SJCRH30 (cell line): ENCODE measurements at regions not wholly inside any gene's neighbourhood (a gene's known extent, or its start where the extent isn't known, plus 50 kb on each side); places are given as distances from the start of the nearest gene placed in this dataset.
A peak's percentile ranks its signal among the peaks of the same experiment; 100 is the strongest.

ENCODE experiments used
- DNase-seq, 2 experiments: peaks; one replicate each; pipeline ENCODE4 v3.0.0-alpha.2; 2015 to 2020
- H3K27ac ChIP-seq: fragments of 250-450 bp; sonication (Bioruptor Pico); 2 replicates; pipeline ENCODE4 v1.5.1; 2020; ENCODE audit warnings: mild to moderate bottlenecking, moderate library complexity
- H3K27me3 ChIP-seq: fragments of 250-450 bp; sonication (Bioruptor Pico); 2 replicates; pipeline ENCODE4 v1.5.1; 2020; ENCODE audit warnings: mild to moderate bottlenecking, moderate library complexity
- H3K36me3 ChIP-seq: fragments of 250-450 bp; sonication (Bioruptor Pico); 2 replicates; pipeline ENCODE4 v1.5.1; 2020; ENCODE audit warnings: mild to moderate bottlenecking, moderate library complexity
- H3K4me1 ChIP-seq: fragments of 250-450 bp; sonication (Bioruptor Pico); 2 replicates; pipeline ENCODE4 v1.5.1; 2020; ENCODE audit warnings: mild to moderate bottlenecking, moderate library complexity
- H3K4me3 ChIP-seq: fragments of 250-450 bp; sonication (Bioruptor Pico); 2 replicates; pipeline ENCODE4 v1.5.1; 2020; ENCODE audit warnings: mild to moderate bottlenecking, moderate library complexity
- H3K9me3 ChIP-seq: fragments of 250-450 bp; sonication (Bioruptor Pico); replicated peaks from 2 replicates; pipeline ENCODE4 v1.5.1; 2020; ENCODE audit warnings: mild to moderate bottlenecking, moderate library complexity

GRCh38 chr14:94885481-94886155 is 115.7 kb upstream of the GSC start:
- Histone ChIP-seq H3K4me3 (no peak overlapping the region), H3K9me3 (no peaks in the 10 kb centered on the region), H3K27me3 (no peaks in the 10 kb centered on the region), H3K36me3 (no peaks in the 10 kb centered on the region), H3K4me1 (no peaks in the 10 kb centered on the region), H3K27ac (no peak overlapping the region)
- no peak for DNase-seq

DNA sequence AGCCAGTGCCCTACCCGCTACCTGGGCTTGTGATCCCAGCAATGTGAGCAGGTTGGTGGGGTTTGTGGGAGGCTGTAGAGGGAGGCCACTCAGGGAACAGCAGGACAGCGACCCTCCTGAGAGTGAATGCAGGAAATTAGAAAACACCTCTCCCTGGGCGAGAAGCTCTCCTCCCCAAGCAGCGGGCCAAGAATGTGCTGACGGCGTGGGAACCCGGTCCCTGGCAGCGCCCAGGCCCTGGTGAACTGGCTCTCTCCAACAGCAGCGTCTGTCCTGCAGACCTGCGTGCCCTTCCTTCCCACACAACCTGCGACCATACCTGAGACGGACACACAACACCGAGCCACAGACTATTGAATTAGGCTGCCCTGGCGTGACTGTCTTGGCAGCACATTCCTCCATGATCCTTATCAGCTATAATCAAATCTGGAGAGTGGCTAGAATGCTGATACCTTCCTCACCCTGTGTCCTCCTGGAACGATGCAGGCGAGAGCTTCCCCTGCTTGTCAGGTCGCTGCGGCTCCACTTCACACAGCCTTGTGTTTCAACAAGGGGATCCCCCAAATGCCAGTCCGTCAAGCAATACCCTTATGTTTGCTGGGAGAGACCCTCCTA is 114.8 kb upstream of the GSC start:
- no peak overlapping the region for H3K27ac ChIP-seq
- H3K4me3 ChIP-seq = no peak overlapping the region
- no peak for DNase-seq
- H3K9me3 ChIP-seq = no peaks in the 10 kb centered on the region
- H3K4me1 ChIP-seq = no peaks in the 10 kb centered on the region
- H3K27me3 ChIP-seq = no peaks in the 10 kb centered on the region
- H3K36me3 ChIP-seq = no peaks in the 10 kb centered on the region

GRCh38 chr14:94882401-94882800 is 112.5 kb upstream of the GSC start:
- DNase-seq = no peak
- Histone ChIP-seq H3K4me3 (no peak overlapping the region), H3K36me3 (no peaks in the 10 kb centered on the region), H3K27me3 (no peaks in the 10 kb centered on the region), H3K9me3 (no peaks in the 10 kb centered on the region), H3K27ac (no peak overlapping the region), H3K4me1 (no peaks in the 10 kb centered on the region)

DNA sequence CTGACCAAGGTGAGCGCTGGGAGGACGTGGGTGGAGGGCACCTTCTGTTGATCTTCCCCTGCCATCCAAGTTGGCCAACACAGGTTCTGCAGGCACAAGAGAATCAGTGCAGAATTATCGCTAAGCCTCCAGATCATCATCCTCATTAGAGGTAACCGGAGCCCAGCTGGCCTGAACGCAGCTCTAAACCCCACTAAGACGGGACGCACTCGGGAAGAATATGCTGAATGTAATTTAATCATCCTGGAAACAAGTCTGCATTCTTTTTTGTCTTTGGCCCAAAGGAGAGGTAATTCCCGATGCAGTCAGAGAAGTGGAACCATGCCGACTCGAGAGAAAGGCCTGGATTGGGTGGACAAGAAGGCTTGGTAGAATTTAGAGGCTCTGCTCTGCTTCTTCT is 111.0 kb upstream of the GSC start:
- no peaks in the 10 kb centered on the region for H3K4me1 ChIP-seq

DNA sequence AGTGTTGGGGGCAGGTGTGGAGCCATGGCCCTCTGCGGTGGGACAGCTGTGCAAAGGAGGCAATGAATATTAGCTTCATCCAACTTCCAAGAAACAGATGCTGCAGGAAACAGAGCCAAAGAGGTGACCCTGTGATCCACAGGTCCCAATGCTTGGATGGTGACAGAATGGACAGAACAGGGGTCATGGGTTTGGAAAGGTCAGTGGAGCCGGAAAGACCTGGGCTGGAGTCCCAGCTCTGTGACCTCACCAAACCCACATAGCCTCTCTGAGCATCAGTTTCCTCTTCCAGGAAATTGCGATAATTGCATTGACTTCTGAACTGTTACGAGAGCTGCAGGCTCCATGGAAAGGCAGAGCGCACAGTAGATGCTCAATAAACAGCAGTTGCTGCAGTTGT is 110.2 kb upstream of the GSC start:
- H3K27ac ChIP-seq = no peak overlapping the region
- H3K9me3 ChIP-seq = no peaks in the 10 kb centered on the region
- DNase-seq = no peak
- no peaks in the 10 kb centered on the region for H3K27me3 ChIP-seq
- H3K4me3 ChIP-seq = no peak overlapping the region
- no peaks in the 10 kb centered on the region for H3K4me1 ChIP-seq
- H3K36me3 ChIP-seq = no peaks in the 10 kb centered on the region

More for the DNA sequence above, 111.0 kb upstream of the GSC start:
- no peak for DNase-seq
- Histone ChIP-seq H3K27me3 (no peaks in the 10 kb centered on the region), H3K9me3 (no peaks in the 10 kb centered on the region), H3K4me3 (no peak overlapping the region), H3K36me3 (no peaks in the 10 kb centered on the region), H3K27ac (no peak overlapping the region)

- Histone ChIP-seq H3K4me1 (no peaks in the 10 kb centered on the region), H3K27ac (no peak overlapping the region), H3K27me3 (no peaks in the 10 kb centered on the region), H3K4me3 (no peak overlapping the region), H3K9me3 (no peaks in the 10 kb centered on the region), H3K36me3 (no peaks in the 10 kb centered on the region)
- DNase-seq = no peak
Observed at GRCh38 chr14:94879537-94879936, 109.6 kb upstream of the GSC start.

DNA sequence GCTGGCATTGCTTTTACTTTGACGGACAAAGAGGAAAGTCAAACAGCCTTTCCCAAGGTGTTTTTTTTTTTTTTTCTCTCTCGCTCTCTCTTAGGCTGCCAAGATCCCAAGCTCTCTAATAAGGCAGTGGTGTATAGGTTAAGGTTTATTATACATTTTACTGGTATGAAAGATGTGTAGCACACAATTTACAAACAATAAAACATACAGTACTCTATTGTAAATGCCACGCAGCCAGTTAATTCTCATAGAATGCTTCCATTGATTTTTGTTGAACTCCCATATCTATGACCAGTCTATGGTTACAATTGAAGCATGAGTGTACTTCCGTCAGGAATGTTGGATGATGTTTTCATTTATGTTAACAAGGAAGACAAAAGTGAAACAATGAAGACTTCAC is 106.4 kb upstream of the GSC start:
- DNase-seq = no peak
- H3K36me3 ChIP-seq = no peaks in the 10 kb centered on the region
- no peak overlapping the region for H3K4me3 ChIP-seq
- no peaks in the 10 kb centered on the region for H3K9me3 ChIP-seq
- no peaks in the 10 kb centered on the region for H3K27me3 ChIP-seq
- no peaks in the 10 kb centered on the region for H3K4me1 ChIP-seq
- no peak overlapping the region for H3K27ac ChIP-seq

DNA sequence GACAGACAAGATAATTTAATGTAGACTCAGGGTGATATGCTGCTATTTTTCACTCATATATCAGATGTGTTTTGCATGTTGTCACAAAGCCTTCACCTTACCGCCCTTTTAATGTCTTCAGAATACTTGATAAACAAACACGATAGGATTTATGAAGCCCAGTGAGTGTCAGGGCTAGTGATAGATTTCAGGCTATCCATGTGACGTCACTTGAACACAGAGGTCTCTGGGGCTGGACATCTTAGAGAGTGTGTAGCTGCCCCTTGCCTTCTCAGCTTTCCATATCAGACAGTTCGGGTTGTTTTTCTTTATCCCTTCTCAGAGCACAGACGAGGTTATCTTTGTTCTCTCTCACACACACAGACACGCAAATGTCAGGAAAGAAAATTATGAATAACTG is 105.3 kb upstream of the GSC start:
- H3K4me1 ChIP-seq = no peaks in the 10 kb centered on the region
- no peak for DNase-seq
- no peak overlapping the region for H3K4me3 ChIP-seq
- H3K9me3 ChIP-seq = no peaks in the 10 kb centered on the region
- H3K36me3 ChIP-seq = no peaks in the 10 kb centered on the region
- no peaks in the 10 kb centered on the region for H3K27me3 ChIP-seq
- H3K27ac ChIP-seq = no peak overlapping the region

DNA sequence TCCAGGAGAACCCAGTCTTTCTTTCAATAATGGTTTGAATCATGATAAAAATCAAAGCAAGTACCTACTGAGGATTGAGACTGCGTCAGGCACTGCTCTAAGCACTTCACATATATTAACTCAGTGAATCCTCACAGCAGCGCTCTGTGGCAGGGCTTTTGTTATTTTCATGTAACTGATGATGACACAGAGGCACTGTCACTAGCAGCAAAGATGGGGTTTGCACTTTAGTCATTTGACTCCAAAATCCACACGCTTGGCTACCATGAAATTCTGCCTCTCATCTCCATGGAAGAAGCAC is 98.8 kb upstream of the GSC start:
- H3K9me3 ChIP-seq = no peaks in the 10 kb centered on the region
- no peak overlapping the region for H3K27ac ChIP-seq
- no peaks in the 10 kb centered on the region; the same call in 1 of the 2 replicates for H3K27me3 ChIP-seq
- H3K36me3 ChIP-seq = no peaks in the 10 kb centered on the region
- no peak overlapping the region for H3K4me3 ChIP-seq
- no peak for DNase-seq
- H3K4me1 ChIP-seq = no peaks in the 10 kb centered on the region

DNA sequence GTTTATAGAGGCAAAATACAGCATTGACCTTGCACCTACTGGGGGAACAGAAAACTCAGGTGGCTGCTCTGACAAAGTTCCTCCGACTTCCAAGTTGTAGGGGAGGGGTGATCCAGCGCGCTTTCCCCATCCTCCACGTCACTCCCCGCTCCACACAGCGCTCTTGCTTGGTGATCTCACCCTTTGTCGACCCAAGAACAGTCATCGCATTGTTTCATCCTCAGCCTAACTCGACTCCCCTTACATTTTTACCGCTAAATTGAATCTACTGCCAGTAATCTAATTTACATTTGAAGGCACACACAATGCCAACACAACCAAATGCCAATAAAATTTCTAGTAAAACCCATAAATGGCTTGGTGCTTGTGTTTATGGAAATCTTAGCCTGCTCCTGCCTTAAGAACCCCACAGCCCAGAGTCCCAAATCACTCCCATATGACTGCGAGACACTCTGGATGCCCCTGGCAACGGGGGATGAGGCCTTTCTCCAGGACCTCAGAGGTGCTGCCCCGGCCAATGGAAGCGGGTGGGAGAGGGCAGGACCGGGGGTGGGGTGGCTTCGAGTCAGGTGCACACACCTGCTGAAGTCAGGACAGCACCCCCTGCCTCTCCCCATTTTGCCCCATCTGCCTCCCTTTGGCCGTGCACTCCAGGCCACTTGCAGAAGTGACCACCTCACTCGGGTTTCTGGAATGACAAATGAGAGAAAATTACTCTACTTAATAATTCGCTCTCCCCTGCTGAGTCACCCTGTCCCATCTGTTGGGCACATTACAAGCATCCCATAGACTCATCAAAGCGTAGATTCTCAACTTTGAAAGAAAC is 98.2 kb upstream of the GSC start:
- H3K4me3 ChIP-seq = no peak overlapping the region
- H3K9me3 ChIP-seq = no peaks in the 10 kb centered on the region
- H3K27ac ChIP-seq = no peak overlapping the region
- H3K4me1 ChIP-seq = no peaks in the 10 kb centered on the region
- peak in 1 of 2 experiments; percentile 8 for DNase-seq
- H3K27me3 ChIP-seq = no peaks in the 10 kb centered on the region; the same call in 1 of the 2 replicates
- H3K36me3 ChIP-seq = no peaks in the 10 kb centered on the region

- Histone ChIP-seq H3K36me3 (no peaks in the 10 kb centered on the region), H3K4me1 (no peaks in the 10 kb centered on the region), H3K27ac (no peak overlapping the region), H3K9me3 (no peaks in the 10 kb centered on the region), H3K27me3 (no peaks in the 10 kb centered on the region; the same call in 1 of the 2 replicates), H3K4me3 (no peak overlapping the region)
- no peak for DNase-seq
Observed at GRCh38 chr14:94867209-94867608, 97.3 kb upstream of the GSC start.

GRCh38 chr14:94864387-94865195 is 94.7 kb upstream of the GSC start:
- Histone ChIP-seq H3K4me1 (no peaks in the 10 kb centered on the region), H3K9me3 (no peaks in the 10 kb centered on the region), H3K4me3 (no peak overlapping the region), H3K27me3 (no peaks in the 10 kb centered on the region; the same call in 1 of the 2 replicates), H3K36me3 (no peaks in the 10 kb centered on the region), H3K27ac (no peak overlapping the region)
- peak in 1 of 2 experiments; percentile 3 for DNase-seq

- H3K27me3 ChIP-seq = no peaks in the 10 kb centered on the region; the same call in 1 of the 2 replicates
- H3K9me3 ChIP-seq = no peaks in the 10 kb centered on the region
- no peaks in the 10 kb centered on the region for H3K36me3 ChIP-seq
- DNase-seq = no peak
- H3K4me3 ChIP-seq = no peak overlapping the region
- H3K27ac ChIP-seq = no peak overlapping the region
- H3K4me1 ChIP-seq = no peaks in the 10 kb centered on the region
Observed at GRCh38 chr14:94863366-94863765, 93.5 kb upstream of the GSC start.

GRCh38 chr14:94857950-94858349 is 88.0 kb upstream of the GSC start:
- no peak overlapping the region for H3K4me3 ChIP-seq
- no peaks in the 10 kb centered on the region for H3K4me1 ChIP-seq
- H3K9me3 ChIP-seq = no peaks in the 10 kb centered on the region
- DNase-seq = no peak
- H3K27me3 ChIP-seq = no peaks in the 10 kb centered on the region
- H3K36me3 ChIP-seq = no peaks in the 10 kb centered on the region
- no peak overlapping the region for H3K27ac ChIP-seq

GRCh38 chr14:94853920-94854319 is 84.0 kb upstream of the GSC start:
- Histone ChIP-seq H3K9me3 (no peaks in the 10 kb centered on the region), H3K4me1 (no peaks in the 10 kb centered on the region), H3K27ac (no peak overlapping the region), H3K27me3 (no peaks in the 10 kb centered on the region), H3K36me3 (no peaks in the 10 kb centered on the region), H3K4me3 (no peak overlapping the region)
- no peak for DNase-seq
